Right lobe of liver (tissue), 6 donors: ENCODE measurements at regions not wholly inside any gene's neighbourhood (a gene's known extent, or its start where the extent isn't known, plus 50 kb on each side); places are given as distances from the start of the nearest gene placed in this dataset.

Experiments used
- ATAC-seq, 4 donors: fragments of 200-7000 bp; cut with Tn5 transposase; one replicate each; pipeline ENCODE4 v1.9.1; 2020; ENCODE audit warnings: mild to moderate bottlenecking in 4 of 4, moderate library complexity in 4 of 4
- DNase-seq, 3 donors: peaks; one replicate each; pipeline ENCODE4 v3.0.0-alpha.2; 2020
- H3K27ac ChIP-seq, 3 donors: fragments of 200-600 bp; one replicate each; pipeline ENCODE4 v1.8.0; 2022
- H3K27me3 ChIP-seq, 2 donors: fragments of 200-600 bp; one replicate each; pipeline ENCODE4 v1.8.0; 2022
- H3K36me3 ChIP-seq, 4 donors: fragments of 200-600 bp; sonication (generic) in 1 of 4; one replicate each; pipeline versions ENCODE4 v1.5.1 to v1.8.0; 2017 to 2022; ENCODE audit warnings: control low read depth in 1 of 4
- H3K4me1 ChIP-seq, 4 donors: fragments of 200-600 bp; sonication (generic) in 1 of 4; one replicate each; pipeline versions ENCODE4 v1.5.1 to v1.8.0; 2017 to 2022; ENCODE audit warnings: control low read depth in 1 of 4
- H3K4me3 ChIP-seq, 3 donors: fragments of 200-600 bp; one replicate each; pipeline ENCODE4 v1.8.0; 2022
- H3K9me3 ChIP-seq, 4 donors: fragments of 200-600 bp; sonication (generic) in 1 of 4; one replicate each; pipeline versions ENCODE4 v1.5.1 to v1.8.0; 2017 to 2022; ENCODE audit warnings: control low read depth in 1 of 4
- POLR2A ChIP-seq: fragments of 450-650 bp; IDR thresholded peaks from one replicate; pipeline ENCODE4 v1.6.1; 2017; ENCODE audit warnings: antibody characterized with exemption, mild to moderate bottlenecking
- WGBS: methylation state at CpG from one replicate; pipeline ENCODE4 v1.1.6; 2018; ENCODE audit warnings: low coverage, low lambda C conversion rate; ENCODE audit not compliant: insufficient coverage; ENCODE audit errors: missing lambda C conversion rate; 5-methylcytosine and 5-hydroxymethylcytosine counted together
- intact Hi-C, 2 donors: fragments of 100-400 bp; cut with DNase I; formaldehyde crosslinking; loops; one replicate each; pipeline versions ENCODE4 v1.11.2 to v1.14.1; 2022
- TF ChIP-seq, protein P1 (sequence below), 4 donors: fragments of 200-600 bp in 3 of 4; fragments of 450-650 bp in 1 of 4; IDR thresholded peaks; one replicate each; pipeline versions ENCODE4 v1.5.1 to v1.8.0; 2016 to 2022; ENCODE audit warnings: antibody characterized with exemption in 4 of 4, mild to moderate bottlenecking in 2 of 4
- donor health status: DM: no; HTN: yes; CAD: no.
- donor health status: DM: no; HTN: no; CAD: no.
- donor health status: DM: no; HTN: no; CAD: no.
- donor health status: DM: no; HTN: yes; CAD: no.
- donor health status: DM: no; HTN: yes; CAD: no.

- DNase-seq = no peak
- intact Hi-C loops = no loop called here
- 41% methylated on average over 11 of the region's 11 CpGs for WGBS
- ATAC-seq = peak in 1 of 4 donors; percentile 30
- no peak for TF ChIP-seq POLR2A
- TF ChIP-seq, protein P1, sequence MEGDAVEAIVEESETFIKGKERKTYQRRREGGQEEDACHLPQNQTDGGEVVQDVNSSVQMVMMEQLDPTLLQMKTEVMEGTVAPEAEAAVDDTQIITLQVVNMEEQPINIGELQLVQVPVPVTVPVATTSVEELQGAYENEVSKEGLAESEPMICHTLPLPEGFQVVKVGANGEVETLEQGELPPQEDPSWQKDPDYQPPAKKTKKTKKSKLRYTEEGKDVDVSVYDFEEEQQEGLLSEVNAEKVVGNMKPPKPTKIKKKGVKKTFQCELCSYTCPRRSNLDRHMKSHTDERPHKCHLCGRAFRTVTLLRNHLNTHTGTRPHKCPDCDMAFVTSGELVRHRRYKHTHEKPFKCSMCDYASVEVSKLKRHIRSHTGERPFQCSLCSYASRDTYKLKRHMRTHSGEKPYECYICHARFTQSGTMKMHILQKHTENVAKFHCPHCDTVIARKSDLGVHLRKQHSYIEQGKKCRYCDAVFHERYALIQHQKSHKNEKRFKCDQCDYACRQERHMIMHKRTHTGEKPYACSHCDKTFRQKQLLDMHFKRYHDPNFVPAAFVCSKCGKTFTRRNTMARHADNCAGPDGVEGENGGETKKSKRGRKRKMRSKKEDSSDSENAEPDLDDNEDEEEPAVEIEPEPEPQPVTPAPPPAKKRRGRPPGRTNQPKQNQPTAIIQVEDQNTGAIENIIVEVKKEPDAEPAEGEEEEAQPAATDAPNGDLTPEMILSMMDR (IDR thresholded peaks at IDR 0.05) = peak in 2 of 4 donors; percentile 13 to 15
- no peaks in the 10 kb centered on the region for H3K9me3 ChIP-seq
- H3K4me1 ChIP-seq = no peaks in the 10 kb centered on the region
- H3K27me3 ChIP-seq = no peaks in the 10 kb centered on the region
- no peak overlapping the region for H3K4me3 ChIP-seq
- H3K27ac ChIP-seq = no peak overlapping the region
- H3K36me3 ChIP-seq = no peaks in the 10 kb centered on the region
Observed at GRCh38 chr5:162248107-162248713, 180.6 kb downstream of the GABRG2 start.

DNA sequence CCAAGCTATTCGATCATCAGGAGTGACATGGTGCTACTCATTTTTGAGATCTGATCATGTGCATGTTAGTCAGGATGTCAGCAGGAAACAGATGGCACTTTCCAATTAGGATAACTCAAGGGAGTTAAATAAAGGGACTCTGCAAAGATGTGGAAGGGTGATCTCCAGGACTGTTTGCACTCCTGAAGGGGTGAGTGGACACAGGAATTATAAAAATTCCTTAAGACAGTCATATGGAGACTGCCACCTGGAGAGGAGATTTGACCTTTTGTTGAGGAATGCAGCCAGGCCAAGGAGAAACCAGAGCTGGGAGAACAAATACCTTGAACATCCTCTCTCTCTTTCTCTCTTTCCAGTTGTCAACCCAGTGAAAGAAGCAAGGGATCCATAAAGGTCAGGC lies 189.1 kb downstream of the GABRG2 start:
- ATAC-seq (no peak), DNase-seq (no peak)
- H3K27ac ChIP-seq = no peak overlapping the region
- no peak overlapping the region for H3K4me3 ChIP-seq
- intact Hi-C loops = no loop called here
- TF ChIP-seq POLR2A = no peak
- TF ChIP-seq, protein P1 (IDR thresholded peaks at IDR 0.05) = no peak
- H3K9me3 ChIP-seq = no peaks in the 10 kb centered on the region
- H3K27me3 ChIP-seq = no peaks in the 10 kb centered on the region
- WGBS = 0% methylated on average over 1 of the region's 1 CpG
- H3K4me1 ChIP-seq = no peaks in the 10 kb centered on the region
- no peaks in the 10 kb centered on the region for H3K36me3 ChIP-seq

- 58% methylated on average over 12 of the region's 12 CpGs for WGBS
Observed at GRCh38 chr5:162268694-162269481, 201.3 kb downstream of the GABRG2 start.

DNA sequence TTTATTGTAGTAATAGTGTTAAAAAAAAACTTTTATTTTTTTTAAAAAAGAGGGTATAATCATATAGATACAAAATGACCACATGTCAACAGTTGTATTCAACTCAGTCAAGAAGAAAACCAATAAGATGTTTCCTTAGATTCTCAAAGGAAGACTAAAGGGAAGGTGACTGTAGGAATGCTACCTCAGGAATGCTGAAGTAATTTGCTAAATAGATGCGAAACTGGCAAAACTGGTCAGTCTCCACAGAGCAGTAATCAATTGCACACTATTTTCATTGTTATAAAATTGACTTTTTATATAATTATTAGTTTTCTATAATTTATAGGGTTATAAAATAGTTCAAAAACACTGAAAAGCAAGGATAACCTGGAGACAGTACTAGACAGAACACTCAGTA lies 204.8 kb downstream of the GABRG2 start:
- H3K27ac ChIP-seq = no peak overlapping the region
- no peak for ATAC-seq
- 41% methylated on average over 1 of the region's 1 CpG for WGBS
- no peaks in the 10 kb centered on the region for H3K4me1 ChIP-seq
- no peak overlapping the region for H3K4me3 ChIP-seq
- intact Hi-C loops = no loop called here
- no peaks in the 10 kb centered on the region for H3K9me3 ChIP-seq
- H3K36me3 ChIP-seq = no peaks in the 10 kb centered on the region
- no peaks in the 10 kb centered on the region for H3K27me3 ChIP-seq
- TF ChIP-seq, protein P1 (IDR thresholded peaks at IDR 0.05) = no peak
- TF ChIP-seq POLR2A = no peak
- no peak for DNase-seq

More at GRCh38 chr5:162268694-162269481, 201.3 kb downstream of the GABRG2 start:
- Histone ChIP-seq H3K4me3 (no peak overlapping the region), H3K27me3 (no peaks in the 10 kb centered on the region), H3K4me1 (no peaks in the 10 kb centered on the region), H3K9me3 (no peaks in the 10 kb centered on the region), H3K36me3 (no peaks in the 10 kb centered on the region), H3K27ac (no peak overlapping the region)
- TF ChIP-seq, protein P1 (IDR thresholded peaks at IDR 0.05) = no peak
- TF ChIP-seq POLR2A = no peak
- no peak for ATAC-seq
- DNase-seq = no peak
- intact Hi-C loops = no loop called here
